Inflammatory macrophage (primary cell): ENCODE measurements at regions not wholly inside any gene's neighbourhood (a gene's known extent, or its start where the extent isn't known, plus 50 kb on each side); places are given as distances from the start of the nearest gene placed in this dataset.

ENCODE experiments used
- DNase-seq, 2 donors: peaks; one replicate each; pipeline ENCODE4 v3.0.0-alpha.2; 2020 to 2022

GRCh38 chr6:62474793-62475192, 188.8 kb upstream of the KHDRBS2 start:
- DNase-seq = no peak

GRCh38 chr6:62466607-62467006, 180.6 kb upstream of the KHDRBS2 start:
- no peak for DNase-seq

GRCh38 chr6:62465206-62465605, 179.2 kb upstream of the KHDRBS2 start:
- no peak for DNase-seq

GRCh38 chr6:62452586-62452985, 166.6 kb upstream of the KHDRBS2 start:
- DNase-seq = no peak

- DNase-seq = no peak
Measured at GRCh38 chr6:62446647-62447316, 160.8 kb upstream of the KHDRBS2 start.

GRCh38 chr6:62445521-62445920, 159.5 kb upstream of the KHDRBS2 start:
- DNase-seq = no peak

GRCh38 chr6:62441182-62441581, 155.2 kb upstream of the KHDRBS2 start:
- no peak for DNase-seq

- DNase-seq = no peak
Measured at GRCh38 chr6:62429781-62430180, 143.8 kb upstream of the KHDRBS2 start.

GRCh38 chr6:62400521-62401259, 114.7 kb upstream of the KHDRBS2 start:
- no peak for DNase-seq

- DNase-seq = no peak
Measured at GRCh38 chr6:62393608-62394007, 107.6 kb upstream of the KHDRBS2 start.

GRCh38 chr6:62392291-62392690, 106.3 kb upstream of the KHDRBS2 start:
- no peak for DNase-seq

- DNase-seq = no peak
Measured at GRCh38 chr6:62391358-62391757, 105.3 kb upstream of the KHDRBS2 start.

- DNase-seq = peak in 1 of 2 donors; percentile 4
Measured at GRCh38 chr6:62390401-62390800, 104.4 kb upstream of the KHDRBS2 start.

GRCh38 chr6:62371453-62372210, 85.6 kb upstream of the KHDRBS2 start:
- DNase-seq = no peak

- peak; percentile 17 to 68 for DNase-seq
Measured at GRCh38 chr6:62367601-62368000, 81.6 kb upstream of the KHDRBS2 start.

GRCh38 chr6:62362097-62362496, 76.1 kb upstream of the KHDRBS2 start:
- no peak for DNase-seq

- DNase-seq = peak; percentile 14 to 46
Measured at GRCh38 chr6:62357835-62358234, 71.8 kb upstream of the KHDRBS2 start.

GRCh38 chr6:62354261-62354660, 68.2 kb upstream of the KHDRBS2 start:
- DNase-seq = no peak

GRCh38 chr6:62345962-62346689, 60.1 kb upstream of the KHDRBS2 start:
- no peak for DNase-seq

- no peak for DNase-seq
Measured at GRCh38 chr6:62345446-62345845, 59.4 kb upstream of the KHDRBS2 start.

- no peak for DNase-seq
Measured at GRCh38 chr6:62344850-62345249, 58.8 kb upstream of the KHDRBS2 start.

GRCh38 chr6:62338477-62338876, 52.5 kb upstream of the KHDRBS2 start:
- no peak for DNase-seq
